ENCODE measurements at regions not wholly inside any gene's neighbourhood (a gene's known extent, or its start where the extent isn't known, plus 50 kb on each side); places are given as distances from the start of the nearest gene placed in this dataset.

- no peaks in the 10 kb centered on the region for H3K36me3 ChIP-seq (ENCODE audit: insufficient read depth, low read length)
- CTCF ChIA-PET (ENCODE audit: unreplicated experiment): no interaction called here
- intact Hi-C loops (cut with micrococcal nuclease; ENCODE audit: unreplicated experiment): no loop called here
- H3K4me3 ChIP-seq (ENCODE audit: low read depth, low read length, poor library complexity, severe bottlenecking): no peak overlapping the region
- TF ChIP-seq CTCF (conservative IDR thresholded peaks at IDR 0.05; ENCODE audit: low read length): no peak
- TF ChIP-seq EZH2phosphoT487 (IDR thresholded peaks at IDR 0.05; ENCODE audit: borderline replicate concordance, low read depth, low read length): no peak
- H3K9me3 ChIP-seq (ENCODE audit: low read length): no peaks in the 10 kb centered on the region
- H3K79me2 ChIP-seq (ENCODE audit: insufficient read depth, low read depth, low read length): no peaks in the 10 kb centered on the region
- BruUV-seq (replicated peaks): no TSS peak
- H3K27ac ChIP-seq (ENCODE audit: low read depth, low read length, poor library complexity, severe bottlenecking): no peak overlapping the region
- H4K20me1 ChIP-seq (ENCODE audit: insufficient read depth, low read length): no peaks in the 10 kb centered on the region
- DNase-seq (ENCODE audit: low spot score): no peak
- no peaks in the 10 kb centered on the region for H3K9me2 ChIP-seq (ENCODE audit: insufficient read depth, low read length)
- POLR2A ChIA-PET: no interaction called here
- H2AFZ ChIP-seq (ENCODE audit: low read length): no peak overlapping the region
- H3K4me2 ChIP-seq (ENCODE audit: low read length): no peak overlapping the region
- no peaks in the 10 kb centered on the region for H3K4me1 ChIP-seq (ENCODE audit: insufficient read depth, low read length, poor library complexity, severe bottlenecking)
Measured at GRCh38 chr10:2414039-2414438, 653.3 kb upstream of the PFKP start.

GRCh38 chr10:2410049-2410448 is 657.3 kb upstream of the PFKP start:
- Histone ChIP-seq H3K4me1 (ENCODE audit: insufficient read depth, low read length, poor library complexity, severe bottlenecking) (no peaks in the 10 kb centered on the region), H3K9me3 (ENCODE audit: low read length) (no peaks in the 10 kb centered on the region), H3K9me2 (ENCODE audit: insufficient read depth, low read length) (no peaks in the 10 kb centered on the region), H3K36me3 (ENCODE audit: insufficient read depth, low read length) (no peaks in the 10 kb centered on the region), H4K20me1 (ENCODE audit: insufficient read depth, low read length) (no peaks in the 10 kb centered on the region), H3K4me2 (ENCODE audit: low read length) (no peak overlapping the region), H3K4me3 (ENCODE audit: low read depth, low read length, poor library complexity, severe bottlenecking) (no peak overlapping the region), H2AFZ (ENCODE audit: low read length) (no peak overlapping the region), H3K27ac (ENCODE audit: low read depth, low read length, poor library complexity, severe bottlenecking) (no peak overlapping the region), H3K79me2 (ENCODE audit: insufficient read depth, low read depth, low read length) (no peaks in the 10 kb centered on the region)
- intact Hi-C loops (cut with micrococcal nuclease; ENCODE audit: unreplicated experiment): no loop called here
- CTCF ChIA-PET (ENCODE audit: unreplicated experiment): no interaction called here
- BruUV-seq (replicated peaks): no TSS peak
- TF ChIP-seq CTCF (conservative IDR thresholded peaks at IDR 0.05; ENCODE audit: low read length): no peak
- TF ChIP-seq EZH2phosphoT487 (IDR thresholded peaks at IDR 0.05; ENCODE audit: borderline replicate concordance, low read depth, low read length): no peak
- POLR2A ChIA-PET: no interaction called here
- DNase-seq (ENCODE audit: low spot score): no peak

DNA sequence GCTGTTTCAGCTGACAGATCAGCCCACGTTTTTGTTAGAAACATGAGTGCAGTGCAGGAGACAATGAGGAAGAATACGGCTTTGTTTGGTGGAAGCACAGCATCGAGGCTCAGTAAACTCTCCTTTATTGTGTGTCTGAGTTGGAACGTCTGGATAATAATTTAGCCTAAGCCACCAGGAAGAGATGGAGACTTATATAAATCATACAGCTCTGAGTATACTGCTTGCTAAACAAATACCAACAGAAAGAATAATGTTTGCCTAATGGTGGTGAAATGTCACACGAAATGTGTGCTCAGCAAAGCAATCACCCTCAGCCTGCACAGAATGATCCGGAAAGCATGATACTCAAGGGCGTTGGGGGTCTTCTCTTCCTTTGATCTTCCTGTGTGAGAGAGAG is 664.1 kb upstream of the ADARB2 start:
- no peak overlapping the region for H2AFZ ChIP-seq (ENCODE audit: low read length)
- H3K4me1 ChIP-seq (ENCODE audit: insufficient read depth, low read length, poor library complexity, severe bottlenecking): no peaks in the 10 kb centered on the region
- H4K20me1 ChIP-seq (ENCODE audit: insufficient read depth, low read length): no peaks in the 10 kb centered on the region
- H3K4me3 ChIP-seq (ENCODE audit: low read depth, low read length, poor library complexity, severe bottlenecking): no peak overlapping the region
- H3K9me2 ChIP-seq (ENCODE audit: insufficient read depth, low read length): no peaks in the 10 kb centered on the region
- no TSS peak for BruUV-seq (replicated peaks)
- intact Hi-C loops (cut with micrococcal nuclease; ENCODE audit: unreplicated experiment): no loop called here
- ChIA-PET CTCF (ENCODE audit: unreplicated experiment) (no interaction called here), POLR2A (no interaction called here)
- no peaks in the 10 kb centered on the region for H3K9me3 ChIP-seq (ENCODE audit: low read length)
- no peaks in the 10 kb centered on the region for H3K79me2 ChIP-seq (ENCODE audit: insufficient read depth, low read depth, low read length)
- no peak for TF ChIP-seq CTCF (conservative IDR thresholded peaks at IDR 0.05; ENCODE audit: low read length)
- TF ChIP-seq EZH2phosphoT487 (IDR thresholded peaks at IDR 0.05; ENCODE audit: borderline replicate concordance, low read depth, low read length): no peak
- H3K27ac ChIP-seq (ENCODE audit: low read depth, low read length, poor library complexity, severe bottlenecking): no peak overlapping the region
- no peak overlapping the region for H3K4me2 ChIP-seq (ENCODE audit: low read length)
- H3K36me3 ChIP-seq (ENCODE audit: insufficient read depth, low read length): no peaks in the 10 kb centered on the region
- no peak for DNase-seq (ENCODE audit: low spot score)
